HUES64 (cell line): ENCODE measurements at regions not wholly inside any gene's neighbourhood (a gene's known extent, or its start where the extent isn't known, plus 50 kb on each side); places are given as distances from the start of the nearest gene placed in this dataset.

Experiments
- H3K27ac ChIP-seq: 2 replicates; pipeline ENCODE4 v1.7.0; 2013; ENCODE audit warnings: low read depth, low read length, inconsistent platforms
- H3K27me3 ChIP-seq: 2 replicates; pipeline ENCODE4 v1.6.1; 2013; ENCODE audit warnings: mild to moderate bottlenecking, low read length; ENCODE audit not compliant: insufficient read depth
- H3K36me3 ChIP-seq: 2 replicates; pipeline ENCODE4 v1.6.1; 2013; ENCODE audit warnings: mild to moderate bottlenecking, low read length; ENCODE audit not compliant: insufficient read depth
- H3K4me1 ChIP-seq: 2 replicates; pipeline ENCODE4 v1.6.1; 2013; ENCODE audit warnings: mild to moderate bottlenecking, low read length, moderate library complexity; ENCODE audit not compliant: insufficient read depth
- H3K4me3 ChIP-seq: 2 replicates; pipeline ENCODE4 v1.5.1; 2013; ENCODE audit warnings: mild to moderate bottlenecking, low read length, moderate library complexity
- H3K9ac ChIP-seq: 2 replicates; pipeline ENCODE4 v1.6.1; 2013; ENCODE audit warnings: mild to moderate bottlenecking, low read depth, low read length
- H3K9me3 ChIP-seq: 2 replicates; pipeline ENCODE4 v1.6.1; 2013; ENCODE audit warnings: low read depth, low read length; ENCODE audit not compliant: insufficient read depth
- WGBS: fragments of 150-250, 120-280 bp; methylation state at CpG from one replicate; pipeline ENCODE4 v1.1.7; 2013; ENCODE audit warnings: missing lambda C conversion rate; 5-methylcytosine and 5-hydroxymethylcytosine counted together

DNA sequence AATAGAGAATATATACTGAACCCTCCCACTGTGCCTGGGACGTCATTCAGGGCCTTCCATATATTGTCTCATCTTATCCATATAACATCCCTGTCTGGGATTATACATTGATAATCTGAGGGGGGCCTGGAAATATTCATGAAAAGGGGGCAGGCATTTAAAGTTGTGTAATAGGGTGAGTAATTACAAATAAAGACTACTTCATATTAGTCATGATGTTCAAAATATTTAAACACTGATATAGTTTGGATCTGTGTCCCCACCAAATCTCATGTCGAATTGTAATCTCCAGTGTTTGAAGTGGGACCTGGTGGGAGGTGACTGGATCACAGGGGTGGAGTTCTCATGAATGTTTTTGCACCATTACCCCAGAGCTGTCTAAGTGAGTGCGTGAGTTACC, 97.8 kb downstream of the AQP9 start:
- H3K9ac ChIP-seq: no peak overlapping the region
- H3K9me3 ChIP-seq: 0 out of 2 replicates have a peak, but pooled peaks cover 2% of the 10 kb centered on the region
- no peaks in the 10 kb centered on the region for H3K27me3 ChIP-seq
- H3K4me1 ChIP-seq: peaks cover 11% of the 10 kb centered on the region
- no peaks in the 10 kb centered on the region for H3K36me3 ChIP-seq
- H3K27ac ChIP-seq: no peak overlapping the region
- 97% methylated on average over 2 of the region's 3 CpGs for WGBS
- H3K4me3 ChIP-seq: no peak overlapping the region

- Histone ChIP-seq H3K27ac (no peak overlapping the region), H3K27me3 (no peaks in the 10 kb centered on the region), H3K4me3 (no peak overlapping the region), H3K4me1 (no peaks in the 10 kb centered on the region), H3K9me3 (0 out of 2 replicates have a peak, but pooled peaks cover 2% of the 10 kb centered on the region), H3K36me3 (no peaks in the 10 kb centered on the region), H3K9ac (no peak overlapping the region)
- WGBS: 91% methylated on average over 9 of the region's 9 CpGs
These were observed 102.2 kb downstream of the AQP9 start for GRCh38 chr15:58240191-58240932.

DNA sequence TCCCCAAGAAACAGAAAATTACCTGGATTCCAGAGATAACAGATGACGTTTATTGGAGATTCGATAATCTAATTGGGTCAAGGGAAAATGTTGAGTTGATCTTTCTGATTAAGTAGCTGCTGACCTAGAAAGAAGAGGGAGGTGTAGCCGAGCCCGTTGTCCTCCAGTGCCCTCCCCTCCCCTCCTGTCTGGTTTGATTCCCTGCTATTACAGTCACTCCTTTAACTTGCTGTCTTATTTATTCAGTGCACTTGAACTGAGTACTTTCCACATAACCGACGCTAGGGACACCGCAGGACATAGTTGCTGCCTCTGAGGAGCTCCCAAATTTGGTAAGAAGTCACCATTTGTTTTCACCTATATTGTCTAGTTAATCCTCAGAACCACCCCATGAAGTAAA, 103.7 kb downstream of the AQP9 start:
- 80% methylated on average over 7 of the region's 7 CpGs for WGBS
- Histone ChIP-seq H3K4me3 (no peak overlapping the region), H3K27me3 (no peaks in the 10 kb centered on the region), H3K27ac (no peak overlapping the region), H3K9ac (no peak overlapping the region), H3K4me1 (no peaks in the 10 kb centered on the region), H3K9me3 (0 out of 2 replicates have a peak, but pooled peaks cover 2% of the 10 kb centered on the region), H3K36me3 (no peaks in the 10 kb centered on the region)

GRCh38 chr15:58243070-58243469, 104.9 kb downstream of the AQP9 start:
- no peak overlapping the region for H3K27ac ChIP-seq
- H3K9me3 ChIP-seq: no peaks in the 10 kb centered on the region
- H3K27me3 ChIP-seq: no peaks in the 10 kb centered on the region
- H3K36me3 ChIP-seq: no peaks in the 10 kb centered on the region
- 93% methylated on average over 5 of the region's 7 CpGs for WGBS
- no peaks in the 10 kb centered on the region for H3K4me1 ChIP-seq
- no peak overlapping the region for H3K9ac ChIP-seq
- no peak overlapping the region for H3K4me3 ChIP-seq

DNA sequence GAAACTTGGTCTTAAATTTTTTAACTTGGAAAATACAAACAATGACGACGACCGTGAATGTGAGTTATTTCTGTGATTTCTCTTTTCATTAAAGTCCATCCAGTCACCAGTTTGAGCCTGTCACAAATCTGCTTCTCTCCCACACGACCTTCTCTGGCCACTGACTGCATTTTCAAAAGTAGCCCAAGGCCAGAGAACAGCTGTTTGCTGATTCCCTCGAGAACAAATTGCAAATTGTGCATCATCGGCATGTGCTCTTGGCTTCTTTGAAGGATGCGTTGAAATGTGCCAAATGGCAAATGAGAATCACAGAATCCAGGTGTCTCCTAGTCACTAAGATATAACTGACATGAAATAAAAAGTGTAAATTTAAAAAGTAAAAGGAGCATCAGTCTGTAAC, 106.4 kb downstream of the AQP9 start:
- no peaks in the 10 kb centered on the region for H3K4me1 ChIP-seq
- no peaks in the 10 kb centered on the region for H3K27me3 ChIP-seq
- no peaks in the 10 kb centered on the region for H3K9me3 ChIP-seq
- WGBS: 86% methylated on average over 7 of the region's 7 CpGs
- H3K9ac ChIP-seq: no peak overlapping the region
- H3K36me3 ChIP-seq: no peaks in the 10 kb centered on the region
- no peak overlapping the region for H3K27ac ChIP-seq
- H3K4me3 ChIP-seq: no peak overlapping the region

DNA sequence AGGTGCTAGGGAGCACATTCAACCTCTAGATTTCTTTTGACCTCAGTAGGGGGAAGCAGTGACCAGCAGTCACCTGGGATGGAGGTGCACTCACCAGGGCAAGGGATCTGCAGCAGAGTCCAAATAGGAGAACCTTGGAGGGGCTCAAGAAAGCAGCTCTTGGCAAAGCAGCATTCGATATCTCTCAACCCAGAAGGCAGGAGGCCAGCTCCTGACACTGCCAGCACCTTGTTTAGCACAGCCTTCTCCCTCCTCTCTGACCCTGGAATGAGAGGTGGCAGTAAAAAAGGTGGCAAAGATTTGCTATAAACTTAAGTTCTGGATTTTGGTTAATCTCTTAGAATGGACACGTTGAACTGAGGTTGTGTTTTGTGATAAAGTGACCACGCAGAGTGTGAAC, 107.9 kb downstream of the AQP9 start:
- H3K27ac ChIP-seq: no peak overlapping the region
- WGBS: 94% methylated on average over 3 of the region's 3 CpGs
- no peaks in the 10 kb centered on the region for H3K36me3 ChIP-seq
- no peak overlapping the region for H3K9ac ChIP-seq
- H3K4me3 ChIP-seq: no peak overlapping the region
- no peaks in the 10 kb centered on the region for H3K4me1 ChIP-seq
- no peaks in the 10 kb centered on the region for H3K9me3 ChIP-seq
- H3K27me3 ChIP-seq: no peaks in the 10 kb centered on the region

GRCh38 chr15:58247855-58248842, 110.0 kb downstream of the AQP9 start:
- 89% methylated on average over 20 of the region's 20 CpGs for WGBS
- Histone ChIP-seq H3K9ac (no peak overlapping the region), H3K27me3 (no peaks in the 10 kb centered on the region), H3K27ac (no peak overlapping the region), H3K36me3 (no peaks in the 10 kb centered on the region), H3K4me1 (no peaks in the 10 kb centered on the region), H3K4me3 (no peak overlapping the region), H3K9me3 (no peaks in the 10 kb centered on the region)

DNA sequence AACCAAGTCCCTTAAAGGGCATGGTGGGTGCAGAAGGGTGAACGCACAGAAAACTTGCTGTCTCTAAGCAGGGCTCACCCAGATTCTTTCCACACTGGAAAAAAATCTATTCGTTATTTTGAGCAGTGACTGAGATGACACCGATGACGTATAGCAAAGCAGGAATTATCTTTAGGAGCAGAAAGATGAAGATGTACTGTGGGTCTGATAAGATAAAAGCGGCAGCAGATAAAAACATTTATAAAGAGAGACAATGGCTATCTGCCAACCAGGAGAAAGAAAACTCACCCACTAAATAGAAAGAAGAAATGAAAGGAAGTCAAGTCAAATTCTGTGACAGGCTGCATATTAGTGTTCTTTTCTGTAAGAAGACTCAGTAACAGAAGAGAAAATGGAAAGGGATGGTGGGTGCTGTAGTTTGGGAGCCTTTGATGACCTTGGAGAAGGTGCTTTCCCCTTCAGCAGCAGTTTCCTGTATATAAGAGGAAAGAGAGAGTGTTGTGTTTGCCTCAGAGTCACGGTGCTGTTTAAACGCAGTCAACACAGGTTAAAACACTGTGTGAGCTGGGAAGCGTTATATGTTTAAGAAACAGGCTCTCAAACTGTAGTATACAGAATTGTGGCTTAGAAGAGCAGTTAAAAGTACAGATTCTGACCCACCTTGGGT, 111.6 kb downstream of the AQP9 start:
- Histone ChIP-seq H3K27me3 (no peaks in the 10 kb centered on the region), H3K4me1 (no peaks in the 10 kb centered on the region), H3K27ac (no peak overlapping the region), H3K9me3 (peaks cover 3% of the 10 kb centered on the region; the same call in 1 of the 2 replicates), H3K9ac (no peak overlapping the region), H3K4me3 (no peak overlapping the region), H3K36me3 (no peaks in the 10 kb centered on the region)
- WGBS: 91% methylated on average over 7 of the region's 8 CpGs

DNA sequence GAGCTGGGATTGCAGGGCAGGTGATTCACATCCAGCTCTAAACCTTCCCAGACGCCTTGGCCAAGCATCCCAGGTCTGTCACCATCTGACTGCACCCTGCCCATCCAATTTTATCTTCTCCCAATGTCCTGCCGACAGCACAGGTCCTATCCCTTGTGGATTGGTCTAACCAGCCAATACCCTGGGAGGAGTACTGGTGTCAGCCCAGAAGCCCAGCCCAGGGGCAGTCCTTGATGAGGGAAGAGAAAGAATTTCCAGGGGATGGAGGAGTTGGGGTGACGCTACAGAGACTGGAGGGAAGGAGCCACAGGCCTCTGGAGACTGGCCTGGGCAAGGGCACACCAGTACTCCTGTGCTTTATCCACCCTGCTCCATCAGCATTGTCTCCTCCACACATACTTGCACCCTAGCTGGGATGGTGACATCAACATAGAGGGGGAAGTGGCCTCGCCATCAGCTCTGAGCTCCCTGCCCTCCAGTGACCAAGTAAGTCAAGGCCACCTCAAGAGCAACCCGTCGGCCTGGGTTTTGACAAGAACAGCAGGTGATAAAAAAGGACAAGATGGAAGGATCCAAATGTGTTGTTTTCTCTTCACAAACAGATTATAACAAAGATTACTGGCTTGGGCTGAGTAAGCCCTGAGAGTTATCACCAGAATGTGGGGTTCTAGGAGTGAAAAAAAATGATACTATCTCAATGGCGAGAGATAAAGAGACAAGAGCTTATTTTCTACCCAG, 114.6 kb downstream of the AQP9 start:
- Histone ChIP-seq H3K27ac (no peak overlapping the region), H3K4me1 (no peaks in the 10 kb centered on the region), H3K36me3 (no peaks in the 10 kb centered on the region), H3K9me3 (peaks cover 9% of the 10 kb centered on the region), H3K27me3 (no peaks in the 10 kb centered on the region), H3K4me3 (no peak overlapping the region), H3K9ac (no peak overlapping the region)
- 87% methylated on average over 7 of the region's 7 CpGs for WGBS

DNA sequence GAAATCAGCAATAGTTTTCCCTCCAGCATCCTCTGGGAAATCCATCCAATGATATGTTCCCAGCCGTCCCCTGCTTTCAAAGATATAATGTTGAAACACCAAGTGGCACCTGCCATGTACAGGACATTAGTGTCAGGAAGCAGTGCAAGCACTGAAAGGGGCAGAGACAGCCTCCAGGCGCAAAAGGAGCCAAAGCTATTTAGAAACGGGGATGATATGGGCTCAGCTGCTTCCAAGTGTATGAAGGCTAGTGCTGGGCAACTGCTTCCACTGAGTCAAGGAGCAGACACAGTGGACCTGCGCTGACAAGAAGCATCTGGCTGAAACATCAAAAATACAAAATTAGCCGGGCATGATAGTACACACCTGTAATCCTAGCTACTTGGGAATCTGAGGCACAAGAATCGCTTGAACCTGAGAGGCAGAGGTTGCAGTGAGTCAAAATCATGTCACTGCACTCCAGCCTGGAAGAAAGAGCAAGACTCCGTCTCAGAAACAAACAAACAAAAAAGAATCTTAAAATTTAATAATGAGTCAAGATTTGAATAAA, 119.7 kb downstream of the AQP9 start:
- no peaks in the 10 kb centered on the region for H3K27me3 ChIP-seq
- H3K36me3 ChIP-seq: no peaks in the 10 kb centered on the region
- 92% methylated on average over 6 of the region's 7 CpGs for WGBS
- peaks cover 26% of the 10 kb centered on the region for H3K4me1 ChIP-seq
- peaks cover 9% of the 10 kb centered on the region for H3K9me3 ChIP-seq
- H3K4me3 ChIP-seq: no peak overlapping the region
- no peak overlapping the region for H3K27ac ChIP-seq
- H3K9ac ChIP-seq: no peak overlapping the region
